ENCODE measurements at regions not wholly inside any gene's neighbourhood (a gene's known extent, or its start where the extent isn't known, plus 50 kb on each side); places are given as distances from the start of the nearest gene placed in this dataset.
A peak's percentile ranks its signal among the peaks of the same experiment; 100 is the strongest.

- no peak for DNase-seq (ENCODE audit: low read depth, low spot score)
- H3K4me3 ChIP-seq (ENCODE audit: low read depth, low read length) = no peak overlapping the region
- no peak for TF ChIP-seq CTCF (IDR thresholded peaks at IDR 0.05; ENCODE audit: insufficient read depth, low read length, missing control alignments)
- POLR2A ChIA-PET = no interaction called here
- CTCF ChIA-PET = no interaction called here
These were observed 56.3 kb upstream of the NCKAP5 start for GRCh38 chr2:133624551-133624950.

GRCh38 chr2:133627741-133628140, 59.5 kb upstream of the NCKAP5 start:
- ChIA-PET CTCF (interaction anchor here (1.4 kb wide), 2 partner anchors 14 to 152 kb away, joined by 3 to 5 read pairs; no protein-coding TSS in a partner anchor), POLR2A (no interaction called here)
- TF ChIP-seq CTCF (IDR thresholded peaks at IDR 0.05; ENCODE audit: insufficient read depth, low read length, missing control alignments) = no peak
- DNase-seq (ENCODE audit: low read depth, low spot score) = no peak
- no peak overlapping the region for H3K4me3 ChIP-seq (ENCODE audit: low read depth, low read length)

GRCh38 chr2:133633309-133633708, 65.0 kb upstream of the NCKAP5 start:
- DNase-seq (ENCODE audit: low read depth, low spot score) = no peak
- H3K4me3 ChIP-seq (ENCODE audit: low read depth, low read length) = no peak overlapping the region
- no peak for TF ChIP-seq CTCF (IDR thresholded peaks at IDR 0.05; ENCODE audit: insufficient read depth, low read length, missing control alignments)
- CTCF ChIA-PET = interaction anchor here (1.1 kb wide), 1 partner anchor 211 kb away, joined by 3 read pairs; no protein-coding TSS in a partner anchor
- POLR2A ChIA-PET = no interaction called here

GRCh38 chr2:133633881-133634409, 65.7 kb upstream of the NCKAP5 start:
- TF ChIP-seq CTCF (IDR thresholded peaks at IDR 0.05; ENCODE audit: insufficient read depth, low read length, missing control alignments) = no peak
- H3K4me3 ChIP-seq (ENCODE audit: low read depth, low read length) = peak overlapping the region; percentile 43
- POLR2A ChIA-PET = interaction anchor here (0.8 kb wide), 1 partner anchor 202 kb away, joined by 3 read pairs; no protein-coding TSS in a partner anchor
- peak; percentile 44 for DNase-seq (ENCODE audit: low read depth, low spot score)
- CTCF ChIA-PET = interaction anchor here (1.4 kb wide), 1 partner anchor 144 kb away, joined by 3 read pairs; no protein-coding TSS in a partner anchor

- ChIA-PET CTCF (interaction anchor here (1.2 to 2.1 kb wide), 2 partner anchors 9 to 145 kb away, joined by 7 to 8 read pairs; no protein-coding TSS in a partner anchor), POLR2A (no interaction called here)
- H3K4me3 ChIP-seq (ENCODE audit: low read depth, low read length) = no peak overlapping the region
These were observed 66.9 kb upstream of the NCKAP5 start for GRCh38 chr2:133635131-133635530.

GRCh38 chr2:133636287-133636686, 68.0 kb upstream of the NCKAP5 start:
- CTCF ChIA-PET = interaction anchor here (1.2 to 2.1 kb wide), 2 partner anchors 8 to 144 kb away, joined by 7 to 8 read pairs; no protein-coding TSS in a partner anchor
- TF ChIP-seq CTCF (IDR thresholded peaks at IDR 0.05; ENCODE audit: insufficient read depth, low read length, missing control alignments) = no peak
- no peak overlapping the region for H3K4me3 ChIP-seq (ENCODE audit: low read depth, low read length)
- POLR2A ChIA-PET = no interaction called here
- DNase-seq (ENCODE audit: low read depth, low spot score) = no peak

More at GRCh38 chr2:133635131-133635530, 66.9 kb upstream of the NCKAP5 start:
- DNase-seq (ENCODE audit: low read depth, low spot score) = no peak
- TF ChIP-seq CTCF (IDR thresholded peaks at IDR 0.05; ENCODE audit: insufficient read depth, low read length, missing control alignments) = no peak

Data from AG04449 (cell line).